Breast epithelium (tissue), 4 donors: ENCODE measurements at regions not wholly inside any gene's neighbourhood (a gene's known extent, or its start where the extent isn't known, plus 50 kb on each side); places are given as distances from the start of the nearest gene placed in this dataset.

Experiments used
- DNase-seq, 2 donors: peaks; one replicate each; pipeline ENCODE4 v3.0.0-alpha.2; 2019; ENCODE audit warnings: low spot score in 2 of 2
- H3K27ac ChIP-seq, 2 donors: fragments of 200-600 bp; sonication (generic) in 1 of 2; one replicate each; pipeline ENCODE4 v1.5.1; 2016 to 2019; ENCODE audit warnings: mild to moderate bottlenecking in 1 of 2
- H3K27me3 ChIP-seq, 2 donors: fragments of 200-600 bp; sonication (generic) in 1 of 2; one replicate each; pipeline versions ENCODE4 v1.5.1 to v1.6.0; 2017 to 2019; ENCODE audit warnings: control low read depth in 1 of 2, mild to moderate bottlenecking in 1 of 2
- H3K36me3 ChIP-seq: fragments of 200-600 bp; one replicate; pipeline ENCODE4 v1.5.1; 2019
- H3K4me1 ChIP-seq, 2 donors: fragments of 200-600 bp; sonication (generic); one replicate each; pipeline ENCODE4 v1.5.1; 2016 to 2019; ENCODE audit warnings: control low read depth in 1 of 2
- H3K4me3 ChIP-seq, 3 donors: fragments of 200-600 bp; sonication (generic); 1 replicate in 2 of 3; 2 replicates in 1 of 3; pipeline ENCODE4 v1.5.1; 2016 to 2019; ENCODE audit warnings: mild to moderate bottlenecking in 3 of 3, moderate library complexity in 2 of 3
- H3K9me3 ChIP-seq, 2 donors: fragments of 200-600 bp; sonication (generic) in 1 of 2; one replicate each; pipeline ENCODE4 v1.5.1; 2016 to 2019; ENCODE audit warnings: control low read depth in 1 of 2
- CTCF ChIP-seq, 3 donors: fragments of 450-650 bp; IDR thresholded peaks; one replicate each; pipeline ENCODE4 v1.5.1; 2016 to 2017; ENCODE audit warnings: antibody characterized with exemption in 3 of 3, mild to moderate bottlenecking in 3 of 3, moderate library complexity in 3 of 3
- POLR2A ChIP-seq: fragments of 450-650 bp; IDR thresholded peaks from one replicate; pipeline ENCODE4 v1.6.1; 2016; ENCODE audit warnings: antibody characterized with exemption, mild to moderate bottlenecking, moderate library complexity
- POLR2AphosphoS5 ChIP-seq, 3 donors: sonication (generic); formaldehyde crosslinking; IDR thresholded peaks; one replicate each; pipeline ENCODE4 v1.6.1; 2017; ENCODE audit warnings: antibody characterized with exemption in 3 of 3
- intact Hi-C: fragments of 100-400 bp; cut with DNase I; formaldehyde crosslinking; loops from one replicate; pipeline ENCODE4 v1.15.1; 2023; ENCODE audit warnings: low total_unique reads

DNA sequence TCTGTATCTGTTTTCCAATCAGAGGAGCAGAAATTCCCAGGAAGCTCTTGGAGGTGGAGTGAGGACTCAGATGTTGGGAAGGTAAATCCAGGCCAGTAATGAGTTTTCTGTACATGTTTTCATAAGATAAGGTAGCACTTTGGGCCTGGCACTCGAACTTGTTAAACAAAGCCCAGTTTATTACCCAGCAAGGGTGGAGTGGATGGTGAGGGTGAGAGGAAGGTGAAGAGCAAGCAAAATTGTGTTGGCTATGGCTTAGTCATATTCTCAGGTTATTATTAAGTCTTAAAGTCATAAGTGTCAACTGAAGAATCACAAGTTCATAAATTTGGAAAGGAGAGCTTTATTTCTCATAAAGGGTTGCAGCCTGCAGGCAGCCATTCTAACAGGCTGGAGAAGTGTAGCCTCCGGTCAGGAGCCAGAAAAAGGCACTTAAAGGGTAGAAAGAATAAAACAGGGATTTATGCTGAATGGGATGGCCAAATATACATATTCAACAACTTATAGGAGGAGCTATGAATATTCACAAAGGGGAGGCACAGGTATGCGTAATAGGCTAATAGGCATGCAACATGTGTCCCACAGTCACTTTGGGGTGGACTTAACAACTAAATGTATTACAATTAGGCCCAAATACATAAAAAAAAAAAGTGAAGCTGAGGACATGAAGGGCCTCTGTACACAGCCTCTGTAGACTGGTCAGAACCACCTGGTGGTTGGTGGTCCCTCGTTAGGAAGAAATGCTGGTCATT is 523.9 kb downstream of the LMO4 start:
- no peaks in the 10 kb centered on the region for H3K36me3 ChIP-seq
- no peaks in the 10 kb centered on the region for H3K4me1 ChIP-seq
- no peak overlapping the region for H3K4me3 ChIP-seq
- H3K9me3 ChIP-seq: no peaks in the 10 kb centered on the region
- intact Hi-C loops: no loop called here
- TF ChIP-seq CTCF (IDR thresholded peaks at IDR 0.05) (no peak), POLR2AphosphoS5 (IDR thresholded peaks at IDR 0.05) (no peak), POLR2A (no peak)
- H3K27me3 ChIP-seq: no peaks in the 10 kb centered on the region
- no peak for DNase-seq
- H3K27ac ChIP-seq: no peak overlapping the region

GRCh38 chr1:87853576-87854351 is 525.1 kb downstream of the LMO4 start:
- Histone ChIP-seq H3K4me1 (no peaks in the 10 kb centered on the region), H3K4me3 (no peak overlapping the region), H3K27ac (no peak overlapping the region), H3K27me3 (no peaks in the 10 kb centered on the region), H3K9me3 (no peaks in the 10 kb centered on the region), H3K36me3 (no peaks in the 10 kb centered on the region)
- TF ChIP-seq POLR2A: no peak
- TF ChIP-seq POLR2AphosphoS5 (IDR thresholded peaks at IDR 0.05): no peak
- no peak for TF ChIP-seq CTCF (IDR thresholded peaks at IDR 0.05)
- DNase-seq: no peak
- intact Hi-C loops: no loop called here

GRCh38 chr1:87863317-87863716 is 534.6 kb downstream of the LMO4 start:
- Histone ChIP-seq H3K27ac (no peak overlapping the region), H3K4me1 (no peaks in the 10 kb centered on the region), H3K36me3 (no peaks in the 10 kb centered on the region), H3K9me3 (peaks cover 0 to 7% of the 10 kb centered on the region in 2 donors), H3K4me3 (no peak overlapping the region), H3K27me3 (no peaks in the 10 kb centered on the region)
- no peak for DNase-seq
- TF ChIP-seq POLR2A: no peak
- no peak for TF ChIP-seq CTCF (IDR thresholded peaks at IDR 0.05)
- intact Hi-C loops: no loop called here

- no peaks in the 10 kb centered on the region for H3K27me3 ChIP-seq
- intact Hi-C loops: no loop called here
- TF ChIP-seq POLR2AphosphoS5 (IDR thresholded peaks at IDR 0.05) (no peak), POLR2A (no peak), CTCF (IDR thresholded peaks at IDR 0.05) (no peak)
- H3K4me1 ChIP-seq: no peaks in the 10 kb centered on the region
- peaks cover 0 to 7% of the 10 kb centered on the region in 2 donors for H3K9me3 ChIP-seq
- no peak overlapping the region for H3K27ac ChIP-seq
- no peaks in the 10 kb centered on the region for H3K36me3 ChIP-seq
- H3K4me3 ChIP-seq: no peak overlapping the region
- no peak for DNase-seq
Measured at GRCh38 chr1:87864676-87865075, 536.0 kb downstream of the LMO4 start.

DNA sequence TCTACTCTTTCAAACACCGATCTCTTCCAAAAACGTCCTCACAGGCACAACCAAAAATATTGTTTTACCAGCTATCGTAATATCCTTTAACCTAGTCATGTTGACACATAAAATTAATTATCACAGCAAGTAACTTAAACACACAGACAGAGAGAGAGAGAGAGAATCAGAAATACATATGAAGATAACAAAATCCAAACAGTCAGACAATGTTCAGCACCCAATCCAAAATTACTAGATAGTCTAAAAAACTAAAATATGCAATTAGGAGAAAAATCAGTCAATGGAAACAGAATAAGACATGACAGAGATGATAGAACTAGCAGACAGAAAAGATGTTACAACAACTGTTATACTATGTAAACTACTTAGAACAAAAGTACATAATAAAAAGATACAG is 537.7 kb downstream of the LMO4 start:
- Histone ChIP-seq H3K27ac (no peak overlapping the region), H3K27me3 (no peaks in the 10 kb centered on the region), H3K4me1 (no peaks in the 10 kb centered on the region), H3K4me3 (no peak overlapping the region), H3K9me3 (peaks cover 0 to 7% of the 10 kb centered on the region in 2 donors), H3K36me3 (no peaks in the 10 kb centered on the region)
- TF ChIP-seq POLR2A (no peak), POLR2AphosphoS5 (IDR thresholded peaks at IDR 0.05) (no peak), CTCF (IDR thresholded peaks at IDR 0.05) (no peak)
- intact Hi-C loops: no loop called here
- no peak for DNase-seq
